Stimulated activated CD4-positive, alpha-beta T cell treated with anti-CD3 and anti-CD28 coated beads, Interleukin-2, amount 100 ng/mL, for 48 hours (primary cell): ENCODE measurements at regions not wholly inside any gene's neighbourhood (a gene's known extent, or its start where the extent isn't known, plus 50 kb on each side); places are given as distances from the start of the nearest gene placed in this dataset.

Experiments
- DNase-seq, 2 donors: peaks; one replicate each; pipeline ENCODE4 v3.0.0-alpha.2; 2020

DNA sequence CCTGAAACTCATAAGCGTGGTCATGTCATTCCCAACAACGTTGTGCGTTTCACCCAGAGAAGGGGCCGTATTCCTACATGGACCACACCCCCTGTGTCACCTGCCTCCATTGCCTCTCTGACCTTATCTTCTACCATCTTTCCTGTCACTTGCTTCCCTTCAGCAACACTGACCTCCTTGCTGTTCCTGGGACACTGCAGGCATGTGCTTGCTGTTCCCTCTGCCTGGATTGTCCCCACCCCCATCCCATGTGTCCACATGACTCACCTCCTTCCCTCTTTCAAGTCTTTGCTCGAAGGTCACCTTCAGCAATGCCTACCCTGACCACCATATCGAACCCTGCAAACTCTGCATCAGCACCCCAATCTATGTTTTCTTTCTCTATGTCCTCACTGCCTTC lies 133.2 kb upstream of the ZNF618 start:
- DNase-seq = no peak

GRCh38 chr9:113746486-113746885 lies 129.6 kb upstream of the ZNF618 start:
- DNase-seq = no peak

DNA sequence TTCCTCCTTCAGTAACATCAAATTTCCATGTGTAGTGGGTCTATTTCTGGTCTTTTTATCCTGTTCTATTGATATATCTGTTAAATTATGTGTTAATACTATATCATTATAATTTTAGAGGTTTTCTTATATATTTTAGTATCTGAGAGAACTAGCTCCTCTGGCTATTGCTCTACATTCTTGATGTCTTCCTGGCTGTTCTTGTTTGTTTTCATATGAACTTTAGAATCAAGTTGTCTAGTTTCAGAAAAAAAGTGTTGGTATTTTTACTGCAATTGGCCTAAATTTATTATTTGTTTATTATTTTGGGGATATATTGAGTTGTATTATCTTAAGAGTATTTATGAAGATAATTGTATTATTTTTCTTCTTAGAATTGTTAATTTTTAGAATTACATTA lies 128.0 kb upstream of the ZNF618 start:
- no peak for DNase-seq

DNA sequence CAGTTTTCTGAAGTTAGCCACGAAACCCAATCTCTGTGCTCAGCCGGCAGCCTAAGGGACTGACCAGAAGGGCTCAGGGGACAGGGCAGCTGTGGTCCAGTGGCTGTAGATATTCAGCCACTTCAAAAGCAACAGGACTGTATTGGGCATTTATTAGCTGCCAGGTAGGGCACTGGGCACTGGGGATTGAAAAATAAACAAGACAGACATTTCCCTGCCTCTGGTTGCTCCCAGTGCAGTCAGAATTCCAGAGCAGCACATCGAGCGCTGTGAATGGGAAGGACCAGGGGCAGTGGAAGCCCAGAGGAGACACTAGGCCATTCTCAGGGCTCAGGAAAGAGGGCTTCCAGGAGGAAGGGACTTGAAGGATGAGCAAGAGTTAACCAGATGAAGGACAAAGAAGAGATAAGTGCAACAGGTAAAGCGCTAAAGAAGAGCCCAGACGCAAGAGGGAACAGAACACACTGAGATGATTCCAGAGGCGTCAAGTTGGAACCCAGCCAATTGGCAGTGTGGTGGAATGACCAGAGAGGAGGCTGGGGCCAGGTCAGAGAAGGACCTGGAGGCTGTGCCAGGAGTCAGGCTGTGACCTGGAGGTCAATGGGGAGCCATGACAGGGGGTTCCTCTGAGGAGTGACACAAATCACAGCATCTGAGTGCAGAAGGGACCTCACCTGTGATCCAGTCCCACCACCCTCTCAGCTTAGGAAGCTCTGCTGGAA lies 122.5 kb upstream of the ZNF618 start:
- DNase-seq = no peak

- no peak for DNase-seq
Observed at GRCh38 chr9:113754739-113755138, 121.4 kb upstream of the ZNF618 start.

GRCh38 chr9:113755433-113755832 lies 120.7 kb upstream of the ZNF618 start:
- no peak for DNase-seq

- DNase-seq = no peak
Observed at GRCh38 chr9:113756476-113757192, 119.5 kb upstream of the ZNF618 start.

DNA sequence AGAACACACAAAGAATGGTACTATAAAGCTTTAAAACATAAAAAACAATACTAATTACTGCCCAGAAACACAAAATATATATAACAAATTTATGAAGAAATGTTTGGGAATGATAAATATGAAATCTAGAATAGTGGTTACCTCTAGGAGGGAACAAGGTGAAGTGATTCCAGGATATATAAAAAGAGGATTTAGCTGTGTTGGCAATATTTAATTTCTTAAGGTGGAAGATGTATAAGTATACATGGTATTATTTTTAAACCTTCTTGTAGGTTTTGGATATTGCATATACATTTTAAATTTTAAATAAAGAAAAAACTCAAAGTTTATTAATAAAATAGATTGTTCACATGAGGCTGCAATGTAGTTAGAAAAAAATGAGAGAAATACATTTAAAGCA lies 112.7 kb upstream of the ZNF618 start:
- no peak for DNase-seq

- DNase-seq = no peak
Observed at GRCh38 chr9:113764572-113764971, 111.5 kb upstream of the ZNF618 start.

GRCh38 chr9:113769412-113769811 lies 106.7 kb upstream of the ZNF618 start:
- DNase-seq = no peak

GRCh38 chr9:113770396-113770795 lies 105.7 kb upstream of the ZNF618 start:
- no peak for DNase-seq

DNA sequence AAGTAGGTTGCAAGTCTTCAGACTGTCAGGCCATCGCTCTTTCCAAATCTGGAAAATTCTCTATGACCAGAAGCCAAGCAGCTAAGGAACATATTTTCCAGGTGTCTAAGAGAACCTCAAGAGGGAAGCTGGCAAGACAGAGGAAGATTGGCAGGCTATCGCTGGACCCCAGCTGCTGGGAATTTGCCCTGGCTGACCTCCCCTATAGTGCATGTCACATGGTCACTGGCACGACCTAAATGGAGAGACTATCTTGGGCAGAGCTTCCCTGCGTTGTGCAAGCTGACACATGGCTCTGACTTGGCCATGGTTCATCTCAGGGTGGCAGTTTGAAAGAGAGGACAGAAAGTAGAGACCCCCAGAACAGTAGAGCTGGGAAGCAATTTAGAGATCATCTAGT lies 104.9 kb upstream of the ZNF618 start:
- DNase-seq = no peak

DNA sequence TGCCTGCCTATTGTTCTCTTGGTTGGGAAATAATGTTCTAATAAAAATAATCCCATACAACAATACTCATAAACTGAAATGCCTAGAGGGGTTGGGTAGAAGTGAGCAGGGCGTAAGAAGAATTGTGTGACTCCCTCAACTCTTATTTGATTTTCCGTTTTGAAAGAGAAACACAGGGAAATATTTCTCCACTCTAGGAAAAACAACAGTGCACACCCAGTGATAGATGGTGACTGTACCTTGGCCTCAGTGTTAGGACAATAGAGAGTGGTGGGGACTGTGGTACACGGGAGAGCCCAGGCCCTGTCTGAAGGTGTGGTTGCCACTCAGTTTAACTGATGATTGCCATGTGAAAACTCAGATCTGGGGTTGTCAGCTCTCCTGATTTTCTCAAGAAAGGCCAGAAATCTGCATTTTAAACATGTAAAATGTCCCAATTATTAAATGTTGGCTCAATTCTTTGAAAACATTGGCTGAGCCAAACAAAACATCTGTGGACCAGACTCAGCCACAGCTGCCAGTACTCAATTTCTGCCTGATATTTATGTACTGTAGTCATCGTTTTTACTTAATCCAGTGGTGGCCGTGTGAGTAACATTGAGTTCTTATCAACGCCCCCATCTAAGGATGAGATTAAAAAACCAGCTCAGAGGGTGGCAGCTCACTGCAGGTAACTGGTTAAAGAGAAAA lies 103.8 kb upstream of the ZNF618 start:
- no peak for DNase-seq

- no peak for DNase-seq
Observed at GRCh38 chr9:113774963-113775362, 101.1 kb upstream of the ZNF618 start.

DNA sequence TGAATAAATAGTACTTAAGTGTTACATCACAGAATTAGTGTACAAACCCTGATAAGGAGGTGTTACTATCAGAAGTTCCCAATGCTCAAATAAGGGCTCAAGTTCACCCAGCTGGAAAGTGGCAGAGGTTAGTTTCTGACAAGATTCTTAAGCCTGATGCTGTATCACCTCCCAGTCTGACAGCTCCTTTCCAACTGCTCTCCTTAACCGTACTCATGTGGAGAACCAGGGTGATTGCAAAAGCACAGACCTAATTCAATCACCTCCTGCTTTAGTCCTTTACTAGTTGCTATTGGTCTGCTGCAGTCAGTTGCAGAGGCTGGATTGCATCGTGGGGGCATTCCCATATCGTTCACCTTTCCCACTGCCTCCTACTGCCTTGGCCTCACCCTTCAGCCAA lies 100.4 kb upstream of the ZNF618 start:
- DNase-seq = no peak

DNA sequence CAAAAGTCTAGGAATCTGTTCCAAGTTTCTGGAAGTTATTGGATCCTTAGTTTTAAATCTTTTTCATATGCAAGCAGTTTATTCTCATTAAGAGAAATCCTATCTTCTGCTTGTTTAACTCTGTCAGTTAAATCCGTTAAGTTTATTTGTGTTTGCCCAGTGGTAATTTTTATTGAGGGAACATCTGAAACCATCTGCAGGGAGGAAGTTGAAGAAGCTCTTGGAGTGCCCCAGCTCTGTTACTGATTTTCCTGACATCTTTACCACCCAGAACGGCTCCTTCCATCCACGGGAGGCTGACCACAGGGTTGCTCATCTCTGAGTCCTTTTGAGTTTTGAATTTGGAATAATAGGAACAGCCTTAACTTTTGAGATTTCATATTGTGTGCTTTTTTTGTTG lies 99.9 kb upstream of the ZNF618 start:
- no peak for DNase-seq

GRCh38 chr9:113781381-113781780 lies 94.7 kb upstream of the ZNF618 start:
- DNase-seq = no peak

GRCh38 chr9:113781896-113782295 lies 94.2 kb upstream of the ZNF618 start:
- DNase-seq = no peak

DNA sequence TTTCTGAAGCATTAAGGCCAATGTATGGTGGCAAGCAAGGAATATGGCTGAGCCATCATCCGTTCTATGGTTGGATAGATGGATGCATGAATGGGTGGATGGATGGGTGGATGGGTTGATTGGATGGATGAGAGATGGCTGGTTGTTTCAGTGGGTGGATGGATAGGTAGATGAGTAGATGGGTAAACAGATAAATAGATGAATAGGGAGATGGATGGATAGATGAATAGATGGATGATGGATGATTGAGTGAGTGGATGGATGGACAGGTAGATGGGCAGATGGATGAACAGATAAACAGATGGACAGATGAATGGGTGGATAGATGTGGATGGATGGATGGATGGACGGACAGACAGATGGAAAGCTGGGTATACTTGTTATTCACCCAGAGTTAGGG lies 92.6 kb upstream of the ZNF618 start:
- no peak for DNase-seq

DNA sequence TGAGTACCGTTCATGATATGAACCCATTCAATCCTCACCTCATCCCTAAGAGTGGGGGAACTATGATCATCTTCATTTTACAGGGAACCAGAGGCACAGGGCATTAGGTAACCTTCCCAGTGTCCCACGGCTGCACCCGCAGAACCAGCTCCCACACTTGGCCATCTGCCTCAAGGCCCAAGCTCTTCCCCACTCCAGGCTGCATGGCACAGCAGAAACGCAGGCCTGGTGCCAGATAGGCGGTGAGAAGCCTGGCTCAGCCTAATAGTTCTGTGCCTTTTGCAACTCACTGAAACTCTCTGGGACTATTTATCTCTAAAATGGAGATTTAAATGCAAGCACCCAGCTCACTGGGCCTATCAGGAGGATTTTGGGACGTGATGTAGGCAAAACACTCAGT lies 90.8 kb upstream of the ZNF618 start:
- DNase-seq = no peak

DNA sequence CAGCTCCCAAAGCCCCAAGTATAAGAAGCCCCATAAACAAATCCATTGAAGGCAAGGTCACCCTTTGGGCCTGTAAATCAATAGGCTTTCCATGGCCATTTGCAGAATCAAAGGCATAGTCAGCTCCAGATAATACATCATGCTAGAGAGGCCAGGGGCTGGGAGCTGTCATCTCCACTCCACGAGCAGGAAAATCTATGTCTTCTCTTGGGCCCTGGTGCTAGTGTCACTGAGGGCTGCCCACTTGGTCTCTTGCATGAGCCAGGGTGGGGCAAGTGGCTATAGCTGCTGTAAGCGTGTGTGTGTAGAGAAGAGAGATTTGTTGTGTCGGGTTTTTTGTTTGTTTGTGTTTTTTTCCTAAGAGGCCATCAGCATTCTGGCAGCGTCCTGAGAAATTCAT lies 90.0 kb upstream of the ZNF618 start:
- DNase-seq = no peak

- no peak for DNase-seq
Observed at GRCh38 chr9:113787871-113788270, 88.2 kb upstream of the ZNF618 start.

DNA sequence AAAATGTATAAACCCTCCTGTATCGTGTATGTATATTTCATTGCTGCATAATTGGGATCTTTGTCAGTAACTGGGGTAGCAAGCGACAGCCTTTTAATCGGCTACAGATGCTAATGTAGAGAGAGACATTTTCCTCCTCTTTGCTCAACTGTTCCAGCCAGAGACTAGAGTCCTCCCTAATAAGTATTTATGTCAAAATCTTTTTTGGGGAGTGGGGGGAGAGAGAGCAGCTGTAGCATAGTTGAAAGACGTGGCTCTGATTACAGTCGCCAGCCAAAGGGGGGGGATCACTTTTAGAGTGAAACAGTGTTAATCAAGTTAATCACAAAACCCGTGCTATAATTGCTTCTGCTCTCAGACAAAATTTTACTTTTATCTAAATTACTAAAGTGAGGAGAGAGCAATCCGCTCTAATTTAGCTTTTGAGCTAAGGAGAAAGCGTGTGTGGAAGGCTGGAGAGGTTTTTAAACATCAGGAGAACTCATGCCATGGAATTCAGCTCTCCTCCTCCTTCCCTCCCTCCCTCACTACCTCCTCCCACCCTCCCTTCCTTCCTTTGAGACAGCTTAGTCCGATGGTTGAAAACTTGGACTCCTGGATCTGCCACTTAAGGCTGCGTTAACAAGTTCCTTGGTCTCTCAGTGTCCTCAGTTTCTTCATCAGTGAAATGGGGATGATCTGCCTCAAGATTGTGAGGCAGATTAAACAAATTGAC lies 87.3 kb upstream of the ZNF618 start:
- DNase-seq = no peak

- DNase-seq = no peak
Observed at GRCh38 chr9:113790093-113790492, 86.0 kb upstream of the ZNF618 start.
